ENCODE measurements at regions not wholly inside any gene's neighbourhood (a gene's known extent, or its start where the extent isn't known, plus 50 kb on each side); places are given as distances from the start of the nearest gene placed in this dataset.
A peak's percentile ranks its signal among the peaks of the same experiment; 100 is the strongest.

- no peak for FAIRE-seq
Measured at GRCh38 chr2:156697906-156698305, 261.7 kb downstream of the GPD2 start.

- FAIRE-seq = no peak
Measured at GRCh38 chr2:156700681-156701080, 264.5 kb downstream of the GPD2 start.

- FAIRE-seq = no peak
Measured at GRCh38 chr2:156702541-156702940, 266.4 kb downstream of the GPD2 start.

DNA sequence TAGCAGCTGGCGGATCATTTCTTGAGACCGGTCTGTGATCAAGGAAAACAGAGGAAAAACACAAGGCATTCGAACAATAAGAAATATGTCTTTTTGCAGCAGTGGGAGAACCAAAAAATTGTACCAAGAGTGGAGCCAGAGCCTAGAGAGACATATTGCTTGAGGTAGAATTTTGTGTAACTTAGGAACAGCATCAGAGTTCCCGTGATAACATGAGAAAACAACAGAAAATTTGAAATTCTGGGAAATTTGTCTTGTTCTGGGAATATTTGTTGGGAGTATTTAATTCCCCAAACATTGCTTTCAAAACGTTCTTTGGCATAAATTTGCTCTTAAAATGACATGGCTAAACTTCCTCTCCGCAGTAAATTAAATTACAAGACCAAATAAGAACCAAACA, 267.5 kb downstream of the GPD2 start:
- FAIRE-seq = no peak

DNA sequence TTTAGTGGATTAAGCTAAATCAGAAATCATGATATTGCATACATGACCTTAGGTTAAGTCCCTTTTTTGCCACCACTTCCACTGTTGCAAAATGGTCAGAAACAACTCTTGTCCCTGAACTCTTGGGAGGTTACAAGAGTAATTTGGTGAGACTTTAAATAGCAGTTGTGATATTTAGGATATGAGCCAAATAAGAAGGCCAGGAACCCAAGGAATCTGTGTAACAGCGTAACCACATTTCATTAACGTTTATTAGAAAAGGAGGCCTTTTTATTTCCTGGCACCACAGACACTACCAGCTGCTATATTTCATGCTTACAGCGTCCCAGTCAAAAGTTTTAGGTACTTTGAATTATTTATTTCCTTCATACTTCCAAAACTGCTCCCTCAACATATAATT, 268.0 kb downstream of the GPD2 start:
- FAIRE-seq = no peak

- peak; percentile 98 for FAIRE-seq
Measured at GRCh38 chr2:156704617-156705016, 268.4 kb downstream of the GPD2 start.

- no peak for FAIRE-seq
Measured at GRCh38 chr2:156706576-156706975, 270.4 kb downstream of the GPD2 start.

GRCh38 chr2:156708051-156708450, 271.9 kb downstream of the GPD2 start:
- no peak for FAIRE-seq

GRCh38 chr2:156709091-156709490, 272.9 kb downstream of the GPD2 start:
- FAIRE-seq = no peak

DNA sequence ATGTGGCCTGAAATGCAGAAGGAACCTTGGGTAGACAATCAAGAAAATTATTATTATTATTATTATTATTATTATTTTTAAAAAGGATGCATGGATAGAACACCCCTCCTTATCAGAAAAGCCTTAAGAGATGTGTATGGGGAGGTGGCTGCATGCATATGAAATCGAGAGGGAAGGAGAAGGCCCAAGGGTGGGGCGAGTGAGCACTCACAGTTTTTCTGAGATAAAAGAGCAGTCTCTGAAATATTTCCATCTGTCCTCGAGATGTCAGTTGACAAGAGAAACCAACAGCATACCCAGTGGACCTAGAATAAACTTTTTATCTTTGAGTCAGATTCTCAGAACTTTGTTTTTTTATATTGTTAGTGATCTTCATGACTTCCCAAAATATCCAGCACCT, 282.9 kb downstream of the GPD2 start:
- no peak for FAIRE-seq

DNA sequence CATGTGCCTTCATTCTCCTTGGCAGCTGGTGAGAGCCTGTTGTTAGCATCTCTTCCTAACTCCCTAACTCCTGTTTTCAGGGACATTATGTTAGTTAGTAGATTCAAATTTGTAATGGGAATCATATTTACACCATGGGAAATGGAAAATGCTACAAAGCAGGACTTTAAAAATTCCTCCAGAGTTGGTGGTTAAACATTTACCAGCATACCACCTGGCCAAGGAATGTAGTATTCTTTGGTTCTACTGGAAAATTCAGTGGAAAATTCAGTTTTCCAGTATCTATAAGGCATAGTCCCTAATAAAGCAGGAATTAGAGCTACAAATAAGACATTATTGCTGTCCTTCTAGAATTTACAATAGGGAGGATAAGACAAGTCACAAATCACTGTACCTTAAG, 291.7 kb downstream of the GPD2 start:
- no peak for FAIRE-seq

GRCh38 chr2:156728328-156728727, 292.1 kb downstream of the GPD2 start:
- FAIRE-seq = no peak

DNA sequence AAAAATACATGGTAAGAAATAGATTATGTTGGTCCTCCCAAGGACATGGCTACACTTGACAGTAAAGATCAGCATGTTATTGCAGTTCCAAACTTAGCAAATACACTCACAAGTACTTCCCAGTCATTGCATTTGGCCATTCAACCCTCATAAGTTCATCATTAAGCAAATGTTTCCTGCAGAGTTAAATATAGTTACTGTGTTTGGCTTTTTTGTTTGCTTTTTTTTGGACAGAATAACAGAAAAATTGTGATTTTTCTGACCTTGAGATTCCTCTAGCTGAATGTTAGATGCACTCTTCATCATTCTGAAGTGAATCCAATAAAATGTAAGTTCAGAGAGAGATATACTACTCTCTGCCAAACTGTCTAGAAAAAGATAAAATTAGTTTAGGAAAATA, 295.3 kb downstream of the GPD2 start:
- FAIRE-seq = no peak

DNA sequence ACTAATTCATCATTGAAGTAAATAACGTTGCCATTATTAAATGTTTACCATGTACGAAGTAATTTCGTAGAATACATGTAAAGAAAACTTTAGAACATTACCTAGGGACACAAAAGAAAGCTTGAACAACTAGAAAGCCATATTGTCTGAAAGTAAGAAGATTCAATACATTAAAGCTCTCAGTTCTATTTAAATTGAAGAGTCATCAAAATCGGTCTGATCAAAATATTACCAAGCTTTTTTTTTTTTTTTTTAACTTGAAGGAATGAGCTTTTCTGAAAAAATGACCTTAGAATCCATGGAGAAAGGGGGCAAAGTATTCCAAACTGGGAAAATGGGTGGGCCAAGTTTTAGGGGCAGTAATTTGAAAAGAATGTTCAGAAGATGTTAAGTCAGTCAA, 300.8 kb downstream of the GPD2 start:
- no peak for FAIRE-seq

DNA sequence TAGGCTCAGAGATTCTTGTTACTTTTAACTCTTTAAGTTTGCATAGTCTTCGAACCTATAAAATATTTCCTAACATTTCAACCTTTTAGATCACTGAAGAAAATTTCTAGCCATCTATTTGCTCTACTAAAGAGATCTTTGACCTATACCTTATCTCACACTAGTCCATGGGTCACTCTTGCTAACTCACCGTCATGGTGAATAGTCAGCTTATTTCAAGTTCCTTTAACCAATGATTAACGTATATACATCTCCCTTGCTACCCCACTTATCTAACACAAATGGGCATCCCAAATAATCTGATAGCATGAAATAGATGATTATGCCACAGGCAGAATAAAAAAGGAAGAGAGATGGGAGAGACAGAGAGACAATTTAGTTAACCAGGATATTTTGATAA, 303.1 kb downstream of the GPD2 start:
- no peak for FAIRE-seq

- no peak for FAIRE-seq
Measured at GRCh38 chr2:156745619-156746018, 309.4 kb downstream of the GPD2 start.

- FAIRE-seq = no peak
Measured at GRCh38 chr2:156748221-156748620, 312.0 kb downstream of the GPD2 start.

GRCh38 chr2:156752042-156752441, 315.9 kb downstream of the GPD2 start:
- FAIRE-seq = no peak

GRCh38 chr2:156753766-156754165, 317.6 kb downstream of the GPD2 start:
- no peak for FAIRE-seq

DNA sequence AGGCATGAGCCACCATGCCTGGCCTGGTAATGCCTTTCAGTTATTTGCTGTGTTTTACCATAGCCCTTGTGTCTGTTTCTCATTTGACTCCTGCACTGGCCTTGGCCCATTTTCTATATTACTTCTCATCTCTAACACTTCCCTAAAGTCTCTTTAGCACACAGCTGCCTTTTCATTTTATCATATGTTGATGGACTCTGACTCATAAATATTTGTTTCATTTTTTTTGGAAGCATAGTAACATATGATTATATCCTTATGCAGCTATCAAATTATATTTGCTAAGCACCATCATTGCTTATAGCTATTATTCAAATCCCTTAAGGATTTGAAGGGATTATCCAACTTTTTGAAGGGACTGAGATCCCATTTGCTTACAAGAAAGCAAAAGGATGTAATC, 320.3 kb downstream of the GPD2 start:
- no peak for FAIRE-seq

DNA sequence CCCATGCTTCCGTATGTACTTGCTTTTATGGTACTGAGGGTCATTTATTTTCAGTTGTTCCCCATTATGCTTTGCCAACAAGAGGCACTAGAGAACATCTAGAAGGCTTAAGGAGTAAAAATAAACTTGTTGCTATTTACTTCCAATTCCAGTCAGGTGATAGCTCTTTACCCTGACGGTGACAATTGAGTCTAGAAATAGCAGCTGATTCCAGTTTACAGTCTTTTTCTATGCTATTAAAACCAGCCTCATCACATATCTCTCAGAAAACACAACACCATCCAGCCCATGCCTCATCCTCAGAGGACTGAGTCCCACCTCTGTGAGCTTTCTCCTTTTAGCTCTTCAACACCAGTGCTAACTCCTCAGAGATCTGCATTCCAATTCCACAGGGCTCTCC, 327.0 kb downstream of the GPD2 start:
- no peak for FAIRE-seq

DNA sequence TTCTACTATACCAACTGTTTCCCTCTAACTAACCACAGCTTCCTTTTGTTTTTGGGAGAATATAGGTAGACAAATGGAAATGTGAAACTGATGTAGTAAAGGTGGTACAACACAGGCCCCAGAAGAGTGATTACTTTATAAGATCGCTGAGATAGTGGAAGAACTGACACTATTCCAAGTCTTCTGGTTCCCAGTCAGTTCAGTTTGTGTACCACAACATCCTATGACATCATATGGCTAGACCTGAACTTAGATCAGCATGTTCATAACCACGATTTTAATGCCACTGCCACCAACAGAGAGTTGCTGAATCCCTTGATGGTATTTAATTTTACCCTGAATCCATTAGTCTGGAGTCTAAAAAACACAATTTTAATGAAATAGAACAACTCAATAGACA, 328.9 kb downstream of the GPD2 start:
- no peak for FAIRE-seq

DNA sequence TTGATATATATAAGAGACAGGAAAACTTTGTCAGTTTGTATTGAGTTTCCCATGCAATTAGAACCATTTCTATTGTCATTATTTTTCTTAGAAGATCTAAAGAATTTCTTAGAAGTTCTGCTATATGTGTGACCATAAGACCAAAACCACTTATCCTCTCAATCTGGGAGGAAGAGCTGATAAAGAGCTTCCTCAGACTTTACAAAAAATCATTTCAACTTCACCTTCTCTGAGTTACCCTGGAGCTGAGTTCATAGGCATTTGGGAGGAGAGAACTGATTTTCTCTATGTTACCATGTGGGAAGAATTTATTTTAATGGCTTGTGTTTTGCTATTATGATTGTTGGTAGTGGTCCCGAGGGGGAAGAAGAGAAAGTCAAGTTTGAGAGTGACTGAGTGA, 329.3 kb downstream of the GPD2 start:
- no peak for FAIRE-seq

GRCh38 chr2:156769802-156770201, 333.6 kb downstream of the GPD2 start:
- FAIRE-seq = no peak

DNA sequence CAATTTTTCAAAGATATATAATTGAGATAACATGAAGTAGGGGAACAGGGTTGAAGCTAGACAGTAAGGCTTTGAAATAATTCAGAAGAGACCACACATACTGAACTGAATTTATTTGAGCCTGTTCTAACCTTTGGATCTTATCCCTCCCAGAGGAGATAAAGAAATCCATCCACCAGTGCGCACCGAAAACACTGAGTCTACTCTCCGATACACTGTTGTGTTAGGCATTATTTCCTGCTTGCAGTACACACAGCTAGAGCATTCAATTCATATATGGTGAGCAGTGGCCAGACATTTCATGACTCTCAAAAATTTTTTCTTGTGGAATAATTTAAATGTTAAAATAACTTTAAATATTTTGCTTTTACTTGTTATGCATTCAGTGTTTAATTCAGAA, 342.7 kb downstream of the GPD2 start:
- no peak for FAIRE-seq

Measured in endometrium (tissue), 2 donors.